GOT3 (cell line): ENCODE measurements at regions not wholly inside any gene's neighbourhood (a gene's known extent, or its start where the extent isn't known, plus 50 kb on each side); places are given as distances from the start of the nearest gene placed in this dataset.
"Not testable (repeated sequence)": the region's sequence is repeated elsewhere in the genome, so short reads cannot be mapped to it uniquely, and the experiment has no call there.

Experiments used
- DNase-seq: peaks from one replicate; lab custom pipeline; 2025; ENCODE audit warnings: mixed read lengths; lab: John Stamatoyannopoulos, UW

- DNase-seq, result no peak
These were observed 69.4 kb downstream of the TOMM20 start for GRCh38 chr1:235059221-235059620.

GRCh38 chr1:235058695-235059094 is 69.9 kb downstream of the TOMM20 start:
- no peak for DNase-seq

- no peak for DNase-seq
These were observed 71.0 kb downstream of the TOMM20 start for GRCh38 chr1:235057385-235058306.

GRCh38 chr1:235056937-235057336 is 71.7 kb downstream of the TOMM20 start:
- no peak for DNase-seq

- DNase-seq, result no peak
These were observed 73.7 kb downstream of the TOMM20 start for GRCh38 chr1:235054936-235055335.

- no peak for DNase-seq
These were observed 74.2 kb downstream of the TOMM20 start for GRCh38 chr1:235054466-235054865.

- DNase-seq, result no peak
These were observed 76.3 kb downstream of the TOMM20 start for GRCh38 chr1:235052067-235053008.

- no peak for DNase-seq
These were observed 77.1 kb downstream of the TOMM20 start for GRCh38 chr1:235051521-235051920.

- peak; percentile 25 for DNase-seq
These were observed 77.7 kb downstream of the TOMM20 start for GRCh38 chr1:235050911-235051360.

- DNase-seq, result not testable (repeated sequence)
These were observed 78.8 kb downstream of the TOMM20 start for GRCh38 chr1:235049716-235050378.

GRCh38 chr1:235049217-235049616 is 79.4 kb downstream of the TOMM20 start:
- DNase-seq, result no peak

- no peak for DNase-seq
These were observed 81.2 kb downstream of the TOMM20 start for GRCh38 chr1:235047331-235047871.

GRCh38 chr1:235045921-235046601 is 82.6 kb downstream of the TOMM20 start:
- DNase-seq, result no peak

GRCh38 chr1:235045034-235045690 is 83.5 kb downstream of the TOMM20 start:
- no peak for DNase-seq

GRCh38 chr1:235043234-235043633 is 85.4 kb downstream of the TOMM20 start:
- DNase-seq, result no peak

- no peak for DNase-seq
These were observed 89.9 kb downstream of the TOMM20 start for GRCh38 chr1:235038701-235039100.

- no peak for DNase-seq
These were observed 92.7 kb downstream of the TOMM20 start for GRCh38 chr1:235035928-235036327.

- no peak for DNase-seq
These were observed 97.6 kb downstream of the TOMM20 start for GRCh38 chr1:235030919-235031596.

- no peak for DNase-seq
These were observed 100.8 kb downstream of the TOMM20 start for GRCh38 chr1:235027862-235028250.
